Mesenchymal stem cell (in vitro differentiated cells and primary cell): ENCODE measurements at regions not wholly inside any gene's neighbourhood (a gene's known extent, or its start where the extent isn't known, plus 50 kb on each side); places are given as distances from the start of the nearest gene placed in this dataset.
A peak's percentile ranks its signal among the peaks of the same experiment; 100 is the strongest.

ENCODE experiments used
- DNase-seq: peaks from one replicate; pipeline ENCODE4 v3.0.0-alpha.2; 2013
- H2AFZ ChIP-seq: one replicate; pipeline ENCODE4 v1.6.1; 2013; ENCODE audit warnings: low read depth, mild to moderate bottlenecking, control low read depth, inconsistent platforms, low read length, moderate library complexity
- H2AK5ac ChIP-seq: 2 replicates; pipeline ENCODE4 v1.6.1; 2013; ENCODE audit warnings: low read length, moderate library complexity, mild to moderate bottlenecking, inconsistent platforms; ENCODE audit not compliant: severe bottlenecking
- H2BK120ac ChIP-seq: one replicate; pipeline ENCODE4 v1.6.1; 2013; ENCODE audit warnings: low read depth, mild to moderate bottlenecking, inconsistent platforms, low read length, moderate library complexity
- H2BK12ac ChIP-seq, 2 experiments: one replicate each; pipeline ENCODE4 v1.6.1; 2013; ENCODE audit warnings: inconsistent platforms in 2 of 2, low read length in 2 of 2, mild to moderate bottlenecking in 2 of 2, moderate library complexity in 2 of 2, control low read depth in 1 of 2
- H2BK15ac ChIP-seq: one replicate; pipeline ENCODE4 v1.6.1; 2013; ENCODE audit warnings: mild to moderate bottlenecking, low read depth, inconsistent platforms; ENCODE audit not compliant: poor library complexity, severe bottlenecking
- H2BK5ac ChIP-seq: 2 replicates; pipeline ENCODE4 v1.6.1; 2013; ENCODE audit warnings: low read depth, mild to moderate bottlenecking, low read length, control low read depth, inconsistent platforms; ENCODE audit not compliant: poor library complexity, severe bottlenecking
- H3K14ac ChIP-seq, 2 experiments: one replicate each; pipeline ENCODE4 v1.6.1; 2013; ENCODE audit warnings: inconsistent platforms in 2 of 2, low read length in 2 of 2, control low read depth in 1 of 2, mild to moderate bottlenecking in 1 of 2, moderate library complexity in 1 of 2
- H3K18ac ChIP-seq, 2 experiments: one replicate each; pipeline ENCODE4 v1.6.1; 2013; ENCODE audit warnings: inconsistent platforms in 2 of 2, low read length in 2 of 2, control low read depth in 1 of 2, low read depth in 1 of 2, mild to moderate bottlenecking in 1 of 2
- H3K23ac ChIP-seq, 2 experiments: one replicate each; pipeline ENCODE4 v1.6.1; 2013; ENCODE audit warnings: inconsistent platforms in 2 of 2, low read length in 2 of 2, mild to moderate bottlenecking in 2 of 2, moderate library complexity in 2 of 2, control low read depth in 1 of 2
- H3K27ac ChIP-seq: 2 replicates; pipeline ENCODE4 v1.5.1; 2013; ENCODE audit warnings: mild to moderate bottlenecking, moderate library complexity, low read length, control low read depth, inconsistent platforms; ENCODE audit not compliant: poor library complexity, severe bottlenecking
- H3K27me3 ChIP-seq, 2 experiments: 2 replicates each; pipeline versions ENCODE4 v1.6.1 to v1.7.0; 2013; ENCODE audit warnings: low read length in 2 of 2, mild to moderate bottlenecking in 2 of 2, moderate library complexity in 2 of 2, control low read depth in 1 of 2, inconsistent platforms in 1 of 2; ENCODE audit not compliant: control insufficient read depth in 1 of 2, insufficient read depth in 1 of 2
- H3K36me3 ChIP-seq, 2 experiments: 2 replicates each; pipeline versions ENCODE4 v1.6.1 to v1.7.0; 2013; ENCODE audit warnings: low read length in 2 of 2, control low read depth in 1 of 2, inconsistent platforms in 1 of 2, low read depth in 1 of 2, mild to moderate bottlenecking in 1 of 2; ENCODE audit not compliant: insufficient read depth in 2 of 2, control insufficient read depth in 1 of 2
- H3K4ac ChIP-seq, 2 experiments: one replicate each; pipeline ENCODE4 v1.6.1; 2013; ENCODE audit warnings: inconsistent platforms in 2 of 2, low read length in 2 of 2, mild to moderate bottlenecking in 2 of 2, moderate library complexity in 2 of 2, control low read depth in 1 of 2, low read depth in 1 of 2
- H3K4me1 ChIP-seq: 2 replicates; pipeline ENCODE4 v1.6.1; 2013; ENCODE audit warnings: low read depth, low read length, control low read depth; ENCODE audit not compliant: control insufficient read depth, insufficient read depth
- H3K4me2 ChIP-seq: 2 replicates; pipeline ENCODE4 v1.6.1; 2013; ENCODE audit warnings: low read length, mild to moderate bottlenecking, inconsistent platforms; ENCODE audit not compliant: poor library complexity, severe bottlenecking
- H3K4me3 ChIP-seq, 2 experiments: 2 replicates each; pipeline versions ENCODE4 v1.5.1 to v1.7.0; 2013; ENCODE audit warnings: low read length in 2 of 2, mild to moderate bottlenecking in 2 of 2, control low read depth in 1 of 2, low read depth in 1 of 2; ENCODE audit not compliant: insufficient read depth in 1 of 2
- H3K79me1 ChIP-seq: replicated peaks from 2 replicates; pipeline ENCODE4 v1.6.1; 2013; ENCODE audit warnings: mild to moderate bottlenecking, control low read depth, low read length, inconsistent platforms; ENCODE audit not compliant: poor library complexity, severe bottlenecking
- H3K9ac ChIP-seq: 2 replicates; pipeline ENCODE4 v1.7.0; 2013; ENCODE audit warnings: mild to moderate bottlenecking, low read length, moderate library complexity
- H3K9me3 ChIP-seq: 2 replicates; pipeline ENCODE4 v1.7.0; 2013; ENCODE audit warnings: mild to moderate bottlenecking, low read length; ENCODE audit not compliant: control insufficient read depth
- H4K8ac ChIP-seq: one replicate; pipeline ENCODE4 v1.6.1; 2013; ENCODE audit warnings: inconsistent platforms, mild to moderate bottlenecking, low read length, moderate library complexity
- H4K91ac ChIP-seq: one replicate; pipeline ENCODE4 v1.6.1; 2013; ENCODE audit warnings: mild to moderate bottlenecking, low read length, inconsistent platforms
- WGBS: methylation state at CpG from one replicate; pipeline ENCODE4 v1.1.7; 2013; ENCODE audit warnings: mixed read lengths; 5-methylcytosine and 5-hydroxymethylcytosine counted together

GRCh38 chr5:38613490-38613889 is 57.0 kb upstream of the LIFR start:
- Histone ChIP-seq H2BK15ac (no peak overlapping the region), H2AFZ (no peak overlapping the region), H3K9ac (no peak overlapping the region), H3K27me3 (peaks cover 0 to 4% of the 10 kb centered on the region in 2 experiments), H4K91ac (no peak overlapping the region), H3K79me1 (no peaks in the 10 kb centered on the region), H3K4me2 (no peak overlapping the region), H3K9me3 (no peaks in the 10 kb centered on the region), H3K4ac (no peak overlapping the region), H2BK120ac (no peak overlapping the region), H3K23ac (no peak overlapping the region), H3K4me1 (no peaks in the 10 kb centered on the region), H2BK12ac (no peak overlapping the region), H3K27ac (no peak overlapping the region), H4K8ac (no peak overlapping the region), H3K36me3 (no peaks in the 10 kb centered on the region), H3K18ac (no peak overlapping the region), H2BK5ac (no peak overlapping the region), H3K4me3 (no peak overlapping the region), H3K14ac (no peak overlapping the region), H2AK5ac (no peak overlapping the region)
- 68% methylated on average over 3 of the region's 3 CpGs for WGBS
- no peak for DNase-seq

DNA sequence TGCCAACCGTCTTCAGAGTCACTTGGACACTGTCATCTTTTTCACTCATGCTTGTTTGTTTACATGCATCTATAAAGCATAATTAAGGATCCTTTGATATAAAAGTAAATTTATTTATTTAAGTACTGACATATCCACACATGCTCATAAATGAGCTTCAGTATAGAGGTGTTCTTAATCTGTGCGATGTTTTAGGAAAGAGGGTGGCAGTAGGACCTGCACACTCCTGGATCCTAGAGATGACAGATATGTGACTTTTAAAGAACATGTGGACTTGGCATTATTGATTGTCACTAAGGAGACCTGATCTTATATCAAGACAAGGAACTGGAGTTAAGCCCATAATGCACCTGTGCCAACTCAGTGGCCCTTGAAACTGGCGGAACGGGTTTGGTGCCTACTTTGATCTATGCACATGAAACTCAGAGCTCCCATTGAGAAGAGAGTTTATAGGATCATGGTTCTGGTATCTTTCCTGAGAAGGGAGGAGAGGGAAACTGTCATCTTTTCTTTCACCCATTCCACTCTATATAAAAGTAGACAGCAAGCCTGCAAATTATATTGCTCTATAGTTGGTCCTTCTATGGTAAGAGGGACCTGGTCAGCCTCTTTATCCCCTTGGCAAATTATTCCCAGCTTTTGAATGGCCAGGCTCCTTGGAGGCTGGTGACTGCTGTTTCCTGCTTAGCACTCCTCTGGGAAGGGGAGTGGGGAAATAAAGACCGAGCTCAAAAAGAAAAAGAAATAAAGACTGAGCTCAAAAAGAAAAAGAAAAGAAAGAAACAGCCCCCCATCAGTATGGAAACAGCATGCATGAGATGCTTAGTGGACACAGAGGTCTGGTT is 57.8 kb upstream of the LIFR start:
- Histone ChIP-seq H3K14ac (no peak overlapping the region), H3K79me1 (no peaks in the 10 kb centered on the region), H3K36me3 (no peaks in the 10 kb centered on the region), H3K4me1 (no peaks in the 10 kb centered on the region), H2BK15ac (no peak overlapping the region), H3K18ac (no peak overlapping the region), H3K27me3 (peaks cover 0 to 4% of the 10 kb centered on the region in 2 experiments), H3K4ac (no peak overlapping the region), H3K9me3 (no peaks in the 10 kb centered on the region), H3K23ac (no peak overlapping the region), H3K9ac (no peak overlapping the region), H2AK5ac (no peak overlapping the region), H2BK5ac (no peak overlapping the region), H2BK12ac (no peak overlapping the region), H3K4me2 (no peak overlapping the region), H2BK120ac (no peak overlapping the region), H3K4me3 (no peak overlapping the region), H4K91ac (no peak overlapping the region), H2AFZ (no peak overlapping the region), H3K27ac (no peak overlapping the region), H4K8ac (no peak overlapping the region)
- WGBS = 93% methylated on average over 3 of the region's 5 CpGs
- DNase-seq = no peak

GRCh38 chr5:38615042-38615441 is 58.6 kb upstream of the LIFR start:
- Histone ChIP-seq H3K14ac (no peak overlapping the region), H2BK15ac (no peak overlapping the region), H3K9me3 (no peaks in the 10 kb centered on the region), H3K27ac (no peak overlapping the region), H3K4me1 (no peaks in the 10 kb centered on the region), H3K36me3 (no peaks in the 10 kb centered on the region), H3K23ac (no peak overlapping the region), H2AK5ac (no peak overlapping the region), H3K18ac (no peak overlapping the region), H3K4ac (no peak overlapping the region), H3K79me1 (no peaks in the 10 kb centered on the region), H3K4me2 (no peak overlapping the region), H3K4me3 (no peak overlapping the region), H3K9ac (no peak overlapping the region), H2BK120ac (no peak overlapping the region), H2BK12ac (no peak overlapping the region), H2AFZ (no peak overlapping the region), H4K8ac (no peak overlapping the region), H3K27me3 (peaks cover 0 to 4% of the 10 kb centered on the region in 2 experiments), H2BK5ac (no peak overlapping the region), H4K91ac (no peak overlapping the region)
- WGBS = 83% methylated on average over 1 of the region's 1 CpG
- no peak for DNase-seq

GRCh38 chr5:38615981-38616451 is 59.6 kb upstream of the LIFR start:
- Histone ChIP-seq H2BK12ac (no peak overlapping the region), H3K9me3 (no peaks in the 10 kb centered on the region), H4K8ac (no peak overlapping the region), H3K4me3 (no peak overlapping the region), H4K91ac (no peak overlapping the region), H3K4ac (no peak overlapping the region), H3K23ac (no peak overlapping the region), H2BK5ac (no peak overlapping the region), H3K14ac (no peak overlapping the region), H3K18ac (no peak overlapping the region), H3K27ac (no peak overlapping the region), H3K4me1 (no peaks in the 10 kb centered on the region), H3K27me3 (peaks cover 0 to 4% of the 10 kb centered on the region in 2 experiments), H3K9ac (peak overlapping the region; percentile 40), H3K79me1 (no peaks in the 10 kb centered on the region), H2AFZ (no peak overlapping the region), H2BK15ac (no peak overlapping the region), H2AK5ac (no peak overlapping the region), H3K4me2 (no peak overlapping the region), H2BK120ac (no peak overlapping the region), H3K36me3 (no peaks in the 10 kb centered on the region)
- WGBS = 94% methylated on average over 3 of the region's 3 CpGs
- DNase-seq = no peak
